ENCODE measurements at regions not wholly inside any gene's neighbourhood (a gene's known extent, or its start where the extent isn't known, plus 50 kb on each side); places are given as distances from the start of the nearest gene placed in this dataset.

- TF ChIP-seq TOX (CRISPR knock-in tag; IDR thresholded peaks at IDR 0.05; ENCODE audit: borderline replicate concordance), result no peak
- no peak for TF ChIP-seq ZFP30 (CRISPR knock-in tag; IDR thresholded peaks at IDR 0.05)
- TF ChIP-seq, protein P1, sequence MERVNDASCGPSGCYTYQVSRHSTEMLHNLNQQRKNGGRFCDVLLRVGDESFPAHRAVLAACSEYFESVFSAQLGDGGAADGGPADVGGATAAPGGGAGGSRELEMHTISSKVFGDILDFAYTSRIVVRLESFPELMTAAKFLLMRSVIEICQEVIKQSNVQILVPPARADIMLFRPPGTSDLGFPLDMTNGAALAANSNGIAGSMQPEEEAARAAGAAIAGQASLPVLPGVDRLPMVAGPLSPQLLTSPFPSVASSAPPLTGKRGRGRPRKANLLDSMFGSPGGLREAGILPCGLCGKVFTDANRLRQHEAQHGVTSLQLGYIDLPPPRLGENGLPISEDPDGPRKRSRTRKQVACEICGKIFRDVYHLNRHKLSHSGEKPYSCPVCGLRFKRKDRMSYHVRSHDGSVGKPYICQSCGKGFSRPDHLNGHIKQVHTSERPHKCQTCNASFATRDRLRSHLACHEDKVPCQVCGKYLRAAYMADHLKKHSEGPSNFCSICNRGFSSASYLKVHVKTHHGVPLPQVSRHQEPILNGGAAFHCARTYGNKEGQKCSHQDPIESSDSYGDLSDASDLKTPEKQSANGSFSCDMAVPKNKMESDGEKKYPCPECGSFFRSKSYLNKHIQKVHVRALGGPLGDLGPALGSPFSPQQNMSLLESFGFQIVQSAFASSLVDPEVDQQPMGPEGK (CRISPR knock-in tag; IDR thresholded peaks at IDR 0.05; ENCODE audit: borderline replicate concordance), result no peak
- TF ChIP-seq BACH2 (CRISPR knock-in tag; IDR thresholded peaks at IDR 0.05; ENCODE audit: borderline replicate concordance), result no peak
Measured at GRCh38 chr10:117078168-117078837, 59.8 kb downstream of the VAX1 start.

Measured in SK-N-SH treated with all-trans-retinoic acid at 6 μM for 48 hours (cell line).